ENCODE measurements at regions not wholly inside any gene's neighbourhood (a gene's known extent, or its start where the extent isn't known, plus 50 kb on each side); places are given as distances from the start of the nearest gene placed in this dataset.

GRCh38 chr3:191030929-191031328 is 168.1 kb upstream of the OSTN start:
- TF ChIP-seq CTCF (conservative IDR thresholded peaks at IDR 0.05; ENCODE audit: low read depth in 2 of 2) (no peak), POLR2AphosphoS5 (IDR thresholded peaks at IDR 0.05; ENCODE audit: low read depth) (no peak), EZH2phosphoT487 (IDR thresholded peaks at IDR 0.05; ENCODE audit: unreplicated experiment) (no peak)

All from GM23338 (cell line).